Ovary (tissue), 3 donors: ENCODE measurements at regions not wholly inside any gene's neighbourhood (a gene's known extent, or its start where the extent isn't known, plus 50 kb on each side); places are given as distances from the start of the nearest gene placed in this dataset.

Experiments used
- CTCF ChIP-seq, 3 donors: fragments of 450-650 bp in 2 of 3; fragments of 200-600 bp in 1 of 3; IDR thresholded peaks; one replicate each; pipeline versions ENCODE4 v1.5.1 to v1.8.0; 2016 to 2022; ENCODE audit warnings: antibody characterized with exemption in 3 of 3, mild to moderate bottlenecking in 1 of 3
- EP300 ChIP-seq: sonication (generic); formaldehyde crosslinking; IDR thresholded peaks from one replicate; pipeline ENCODE4 v1.6.1; 2017; ENCODE audit warnings: antibody characterized with exemption
- POLR2A ChIP-seq: fragments of 450-650 bp; IDR thresholded peaks from one replicate; pipeline ENCODE4 v1.6.1; 2017; ENCODE audit warnings: antibody characterized with exemption, mild to moderate bottlenecking, moderate library complexity
- donor health status: DM: no; HTN: no; CAD: no.

- TF ChIP-seq POLR2A, result no peak
- TF ChIP-seq CTCF (IDR thresholded peaks at IDR 0.05), result no peak
- no peak for TF ChIP-seq EP300
These were observed 475.6 kb upstream of the ADGRB3 start for GRCh38 chr6:68159433-68159832.
